Kidney (tissue), 13 donors: ENCODE measurements at regions not wholly inside any gene's neighbourhood (a gene's known extent, or its start where the extent isn't known, plus 50 kb on each side); places are given as distances from the start of the nearest gene placed in this dataset.

ENCODE experiments used
- DNase-seq, 5 donors: peaks; one replicate each; pipeline ENCODE4 v3.0.0-alpha.2; 2013 to 2020
- FAIRE-seq: peaks from 2 replicates; lab custom pipeline; 2012; peaks lifted over from hg19 to GRCh38; lab: Jason Lieb, UNC
- H3K27ac ChIP-seq, 2 donors: one replicate each; pipeline ENCODE4 v1.7.0; 2013; ENCODE audit warnings: low read depth in 2 of 2, low read length in 2 of 2, inconsistent platforms in 1 of 2
- H3K27me3 ChIP-seq: one replicate; pipeline ENCODE4 v1.7.1; 2013; ENCODE audit warnings: low read length, inconsistent platforms; ENCODE audit not compliant: control insufficient read depth, insufficient read depth
- H3K36me3 ChIP-seq, 3 donors: one replicate each; pipeline versions ENCODE4 v1.7.0 to v1.7.1; 2013; ENCODE audit warnings: low read length in 3 of 3, control low read depth in 1 of 3, inconsistent platforms in 1 of 3; ENCODE audit not compliant: insufficient read depth in 3 of 3, control insufficient read depth in 2 of 3
- H3K4me1 ChIP-seq, 3 donors: one replicate each; pipeline versions ENCODE4 v1.7.0 to v1.7.1; 2013; ENCODE audit warnings: low read length in 3 of 3, inconsistent platforms in 1 of 3, low read depth in 1 of 3; ENCODE audit not compliant: control insufficient read depth in 2 of 3, insufficient read depth in 2 of 3
- H3K4me3 ChIP-seq, 3 donors: one replicate each; pipeline versions ENCODE4 v1.7.0 to v1.8.1; 2013; ENCODE audit warnings: low read length in 3 of 3, control low read depth in 1 of 3, inconsistent platforms in 1 of 3
- H3K9ac ChIP-seq, 3 donors: one replicate each; pipeline versions ENCODE4 v1.7.0 to v1.7.1; 2013; ENCODE audit warnings: low read length in 3 of 3, control low read depth in 1 of 3, inconsistent platforms in 1 of 3
- H3K9me3 ChIP-seq, 3 donors: one replicate each; pipeline versions ENCODE4 v1.7.0 to v1.7.1; 2013; ENCODE audit warnings: low read length in 3 of 3, control low read depth in 1 of 3, inconsistent platforms in 1 of 3; ENCODE audit not compliant: control insufficient read depth in 2 of 3, insufficient read depth in 1 of 3
- intact Hi-C: fragments of 100-400 bp; cut with DNase I; formaldehyde crosslinking; loops from one replicate; pipeline ENCODE4 v1.11.1; 2022
- TF ChIP-seq, protein P1 (sequence below): IDR thresholded peaks from 3 replicates; pipeline ENCODE4 v1.5.1; 2012; ENCODE audit warnings: mild to moderate bottlenecking, moderate library complexity, borderline replicate concordance; ENCODE audit not compliant: insufficient read depth; ENCODE audit errors: extremely low read depth
- donor health status: control.
- donor health status: control.
- donor health status: control.
- donor health status: control.
- donor health status: control.
- donor health status: DM: yes; HTN: yes; CAD: no.
- donor health status: Normal renal cell carcinoma (clear cell type).

DNA sequence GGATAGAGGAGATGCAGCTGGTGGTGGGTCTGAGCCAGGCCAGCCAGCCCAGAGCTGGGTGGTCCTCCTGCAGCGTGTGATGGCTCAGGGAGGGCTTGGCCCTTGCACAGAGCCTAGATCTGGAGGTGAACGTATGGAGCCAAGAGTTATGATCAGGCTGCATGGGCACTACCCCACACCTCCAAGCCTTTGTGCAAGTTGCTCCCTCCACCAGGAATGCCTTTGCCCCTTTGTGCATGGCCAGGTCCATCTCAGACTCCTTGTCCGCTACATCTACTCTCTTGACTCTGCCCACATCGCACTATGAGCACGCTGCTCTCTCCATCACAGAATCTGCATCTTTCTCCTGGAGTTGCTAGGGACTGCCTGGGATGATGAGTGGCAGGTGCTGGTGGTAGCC lies 895.7 kb downstream of the TBC1D22A start:
- Histone ChIP-seq H3K36me3 (no peaks in the 10 kb centered on the region), H3K27me3 (no peaks in the 10 kb centered on the region), H3K4me1 (no peaks in the 10 kb centered on the region), H3K9me3 (peaks cover 0 to 4% (median 2%) of the 10 kb centered on the region in 3 donors), H3K27ac (no peak overlapping the region), H3K4me3 (no peak overlapping the region), H3K9ac (no peak overlapping the region)
- DNase-seq (no peak), FAIRE-seq (no peak)
- intact Hi-C loops = no loop called here
- TF ChIP-seq, protein P1, sequence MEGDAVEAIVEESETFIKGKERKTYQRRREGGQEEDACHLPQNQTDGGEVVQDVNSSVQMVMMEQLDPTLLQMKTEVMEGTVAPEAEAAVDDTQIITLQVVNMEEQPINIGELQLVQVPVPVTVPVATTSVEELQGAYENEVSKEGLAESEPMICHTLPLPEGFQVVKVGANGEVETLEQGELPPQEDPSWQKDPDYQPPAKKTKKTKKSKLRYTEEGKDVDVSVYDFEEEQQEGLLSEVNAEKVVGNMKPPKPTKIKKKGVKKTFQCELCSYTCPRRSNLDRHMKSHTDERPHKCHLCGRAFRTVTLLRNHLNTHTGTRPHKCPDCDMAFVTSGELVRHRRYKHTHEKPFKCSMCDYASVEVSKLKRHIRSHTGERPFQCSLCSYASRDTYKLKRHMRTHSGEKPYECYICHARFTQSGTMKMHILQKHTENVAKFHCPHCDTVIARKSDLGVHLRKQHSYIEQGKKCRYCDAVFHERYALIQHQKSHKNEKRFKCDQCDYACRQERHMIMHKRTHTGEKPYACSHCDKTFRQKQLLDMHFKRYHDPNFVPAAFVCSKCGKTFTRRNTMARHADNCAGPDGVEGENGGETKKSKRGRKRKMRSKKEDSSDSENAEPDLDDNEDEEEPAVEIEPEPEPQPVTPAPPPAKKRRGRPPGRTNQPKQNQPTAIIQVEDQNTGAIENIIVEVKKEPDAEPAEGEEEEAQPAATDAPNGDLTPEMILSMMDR = no peak

DNA sequence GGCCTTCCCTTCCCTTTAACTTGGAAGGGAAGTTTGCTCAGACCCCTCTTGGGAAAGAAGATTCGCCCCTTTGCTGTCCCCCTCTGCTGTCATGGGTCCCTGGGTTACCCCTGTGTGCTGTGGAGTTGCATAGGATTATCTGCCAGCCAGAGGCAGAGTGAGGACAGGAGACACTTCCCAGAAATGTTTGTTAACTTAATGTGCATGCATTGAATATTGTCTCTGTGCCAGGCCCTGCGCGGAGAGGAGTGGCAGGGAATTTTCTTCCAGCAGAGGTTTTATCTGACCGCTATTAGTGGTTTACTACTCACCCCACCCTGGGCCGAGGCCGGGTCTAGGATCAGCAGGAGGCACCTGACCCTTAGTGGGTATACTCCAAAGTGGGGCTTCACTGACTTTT lies 894.8 kb downstream of the TBC1D22A start:
- no peak overlapping the region for H3K9ac ChIP-seq
- no peaks in the 10 kb centered on the region for H3K36me3 ChIP-seq
- H3K4me1 ChIP-seq = no peaks in the 10 kb centered on the region
- H3K27ac ChIP-seq = no peak overlapping the region
- no peaks in the 10 kb centered on the region for H3K27me3 ChIP-seq
- TF ChIP-seq, protein P1 = no peak
- intact Hi-C loops = no loop called here
- FAIRE-seq = no peak
- no peak for DNase-seq
- H3K4me3 ChIP-seq = no peak overlapping the region
- peaks cover 0 to 2% (median 0%) of the 10 kb centered on the region in 3 donors for H3K9me3 ChIP-seq

DNA sequence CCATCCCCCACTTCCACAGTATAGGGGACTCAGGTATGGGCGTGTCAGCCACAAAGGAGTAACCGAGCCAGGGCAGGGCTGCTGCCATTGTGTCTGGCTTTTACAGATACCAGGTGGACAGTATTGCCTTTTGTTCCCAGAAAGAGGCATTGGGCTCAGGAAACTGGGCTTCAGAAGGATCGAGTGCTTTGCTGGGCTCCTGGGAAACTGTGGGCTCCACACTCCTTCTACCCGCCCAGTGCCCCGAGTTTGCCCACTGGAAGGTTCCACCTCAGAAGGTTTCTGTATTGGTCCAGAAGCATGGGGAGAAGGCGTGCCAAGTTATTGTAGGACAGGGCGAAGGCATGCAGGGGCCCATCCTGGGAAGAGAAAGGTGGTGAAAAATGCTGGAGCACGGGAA lies 894.4 kb downstream of the TBC1D22A start:
- H3K9ac ChIP-seq = no peak overlapping the region
- H3K4me1 ChIP-seq = no peaks in the 10 kb centered on the region
- DNase-seq = no peak
- peaks cover 0 to 2% (median 0%) of the 10 kb centered on the region in 3 donors for H3K9me3 ChIP-seq
- intact Hi-C loops = no loop called here
- H3K36me3 ChIP-seq = no peaks in the 10 kb centered on the region
- no peaks in the 10 kb centered on the region for H3K27me3 ChIP-seq
- TF ChIP-seq, protein P1 = no peak
- no peak overlapping the region for H3K27ac ChIP-seq
- H3K4me3 ChIP-seq = no peak overlapping the region
- no peak for FAIRE-seq

DNA sequence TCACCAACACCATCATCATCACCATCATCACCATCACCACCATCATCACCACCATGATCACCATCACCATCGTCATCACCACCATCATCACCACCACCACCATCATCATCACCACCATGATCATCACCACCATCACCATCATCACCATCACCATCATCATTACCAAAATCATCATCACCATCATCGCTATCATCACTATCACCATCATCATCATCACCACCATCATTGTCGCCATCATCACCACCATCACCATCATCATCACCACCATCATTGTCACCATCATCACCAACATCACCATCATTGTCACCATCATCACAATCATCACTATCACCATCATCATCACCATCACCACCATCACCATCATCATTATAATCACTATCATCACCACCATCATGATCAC lies 893.5 kb downstream of the TBC1D22A start:
- TF ChIP-seq, protein P1 = no peak
- H3K27ac ChIP-seq = no peak overlapping the region
- H3K4me1 ChIP-seq = no peaks in the 10 kb centered on the region
- FAIRE-seq (no peak), DNase-seq (no peak)
- peaks cover 0 to 2% (median 0%) of the 10 kb centered on the region in 3 donors for H3K9me3 ChIP-seq
- intact Hi-C loops = no loop called here
- no peaks in the 10 kb centered on the region for H3K36me3 ChIP-seq
- no peak overlapping the region for H3K9ac ChIP-seq
- H3K4me3 ChIP-seq = no peak overlapping the region
- H3K27me3 ChIP-seq = no peaks in the 10 kb centered on the region
